Mesenchymal stem cell (in vitro differentiated cells and primary cell): ENCODE measurements at regions not wholly inside any gene's neighbourhood (a gene's known extent, or its start where the extent isn't known, plus 50 kb on each side); places are given as distances from the start of the nearest gene placed in this dataset.

Source experiments
- DNase-seq: peaks from one replicate; pipeline ENCODE4 v3.0.0-alpha.2; 2013
- H2AFZ ChIP-seq: one replicate; pipeline ENCODE4 v1.6.1; 2013; ENCODE audit warnings: low read depth, mild to moderate bottlenecking, control low read depth, inconsistent platforms, low read length, moderate library complexity
- H2AK5ac ChIP-seq: 2 replicates; pipeline ENCODE4 v1.6.1; 2013; ENCODE audit warnings: low read length, moderate library complexity, mild to moderate bottlenecking, inconsistent platforms; ENCODE audit not compliant: severe bottlenecking
- H2BK120ac ChIP-seq: one replicate; pipeline ENCODE4 v1.6.1; 2013; ENCODE audit warnings: low read depth, mild to moderate bottlenecking, inconsistent platforms, low read length, moderate library complexity
- H2BK12ac ChIP-seq, 2 experiments: one replicate each; pipeline ENCODE4 v1.6.1; 2013; ENCODE audit warnings: inconsistent platforms in 2 of 2, low read length in 2 of 2, mild to moderate bottlenecking in 2 of 2, moderate library complexity in 2 of 2, control low read depth in 1 of 2
- H2BK15ac ChIP-seq: one replicate; pipeline ENCODE4 v1.6.1; 2013; ENCODE audit warnings: mild to moderate bottlenecking, low read depth, inconsistent platforms; ENCODE audit not compliant: poor library complexity, severe bottlenecking
- H2BK5ac ChIP-seq: 2 replicates; pipeline ENCODE4 v1.6.1; 2013; ENCODE audit warnings: low read depth, mild to moderate bottlenecking, low read length, control low read depth, inconsistent platforms; ENCODE audit not compliant: poor library complexity, severe bottlenecking
- H3K14ac ChIP-seq, 2 experiments: one replicate each; pipeline ENCODE4 v1.6.1; 2013; ENCODE audit warnings: inconsistent platforms in 2 of 2, low read length in 2 of 2, control low read depth in 1 of 2, mild to moderate bottlenecking in 1 of 2, moderate library complexity in 1 of 2
- H3K18ac ChIP-seq, 2 experiments: one replicate each; pipeline ENCODE4 v1.6.1; 2013; ENCODE audit warnings: inconsistent platforms in 2 of 2, low read length in 2 of 2, control low read depth in 1 of 2, low read depth in 1 of 2, mild to moderate bottlenecking in 1 of 2
- H3K23ac ChIP-seq, 2 experiments: one replicate each; pipeline ENCODE4 v1.6.1; 2013; ENCODE audit warnings: inconsistent platforms in 2 of 2, low read length in 2 of 2, mild to moderate bottlenecking in 2 of 2, moderate library complexity in 2 of 2, control low read depth in 1 of 2
- H3K27ac ChIP-seq: 2 replicates; pipeline ENCODE4 v1.5.1; 2013; ENCODE audit warnings: mild to moderate bottlenecking, moderate library complexity, low read length, control low read depth, inconsistent platforms; ENCODE audit not compliant: poor library complexity, severe bottlenecking
- H3K27me3 ChIP-seq, 2 experiments: 2 replicates each; pipeline versions ENCODE4 v1.6.1 to v1.7.0; 2013; ENCODE audit warnings: low read length in 2 of 2, mild to moderate bottlenecking in 2 of 2, moderate library complexity in 2 of 2, control low read depth in 1 of 2, inconsistent platforms in 1 of 2; ENCODE audit not compliant: control insufficient read depth in 1 of 2, insufficient read depth in 1 of 2
- H3K36me3 ChIP-seq, 2 experiments: 2 replicates each; pipeline versions ENCODE4 v1.6.1 to v1.7.0; 2013; ENCODE audit warnings: low read length in 2 of 2, control low read depth in 1 of 2, inconsistent platforms in 1 of 2, low read depth in 1 of 2, mild to moderate bottlenecking in 1 of 2; ENCODE audit not compliant: insufficient read depth in 2 of 2, control insufficient read depth in 1 of 2
- H3K4ac ChIP-seq, 2 experiments: one replicate each; pipeline ENCODE4 v1.6.1; 2013; ENCODE audit warnings: inconsistent platforms in 2 of 2, low read length in 2 of 2, mild to moderate bottlenecking in 2 of 2, moderate library complexity in 2 of 2, control low read depth in 1 of 2, low read depth in 1 of 2
- H3K4me1 ChIP-seq: 2 replicates; pipeline ENCODE4 v1.6.1; 2013; ENCODE audit warnings: low read depth, low read length, control low read depth; ENCODE audit not compliant: control insufficient read depth, insufficient read depth
- H3K4me2 ChIP-seq: 2 replicates; pipeline ENCODE4 v1.6.1; 2013; ENCODE audit warnings: low read length, mild to moderate bottlenecking, inconsistent platforms; ENCODE audit not compliant: poor library complexity, severe bottlenecking
- H3K4me3 ChIP-seq, 2 experiments: 2 replicates each; pipeline versions ENCODE4 v1.5.1 to v1.7.0; 2013; ENCODE audit warnings: low read length in 2 of 2, mild to moderate bottlenecking in 2 of 2, control low read depth in 1 of 2, low read depth in 1 of 2; ENCODE audit not compliant: insufficient read depth in 1 of 2
- H3K79me1 ChIP-seq: replicated peaks from 2 replicates; pipeline ENCODE4 v1.6.1; 2013; ENCODE audit warnings: mild to moderate bottlenecking, control low read depth, low read length, inconsistent platforms; ENCODE audit not compliant: poor library complexity, severe bottlenecking
- H3K9ac ChIP-seq: 2 replicates; pipeline ENCODE4 v1.7.0; 2013; ENCODE audit warnings: mild to moderate bottlenecking, low read length, moderate library complexity
- H3K9me3 ChIP-seq: 2 replicates; pipeline ENCODE4 v1.7.0; 2013; ENCODE audit warnings: mild to moderate bottlenecking, low read length; ENCODE audit not compliant: control insufficient read depth
- H4K8ac ChIP-seq: one replicate; pipeline ENCODE4 v1.6.1; 2013; ENCODE audit warnings: inconsistent platforms, mild to moderate bottlenecking, low read length, moderate library complexity
- H4K91ac ChIP-seq: one replicate; pipeline ENCODE4 v1.6.1; 2013; ENCODE audit warnings: mild to moderate bottlenecking, low read length, inconsistent platforms
- WGBS: methylation state at CpG from one replicate; pipeline ENCODE4 v1.1.7; 2013; ENCODE audit warnings: mixed read lengths; 5-methylcytosine and 5-hydroxymethylcytosine counted together

DNA sequence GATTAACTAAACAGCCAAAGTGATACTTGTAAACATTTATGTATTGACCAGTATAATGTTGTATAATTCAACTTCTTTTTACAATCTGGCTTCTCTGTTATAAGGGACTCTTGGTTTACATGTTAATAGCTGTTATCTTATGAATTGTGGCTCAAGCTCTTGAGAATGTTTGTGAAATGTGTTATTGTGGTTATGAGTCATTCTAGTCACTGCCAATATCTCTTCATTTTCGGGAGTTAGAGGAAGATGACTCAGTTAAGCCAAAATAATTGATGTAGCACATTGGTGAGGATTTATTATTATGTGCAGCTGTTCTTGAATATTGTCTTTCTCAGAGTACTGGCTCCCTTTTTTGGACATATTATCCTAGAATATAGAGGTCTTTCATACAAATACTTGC is 655.2 kb upstream of the RIOK2 start:
- H4K91ac ChIP-seq, result no peak overlapping the region
- H3K4me3 ChIP-seq, result no peak overlapping the region
- DNase-seq, result peak; percentile 89
- H4K8ac ChIP-seq, result no peak overlapping the region
- no peak overlapping the region for H2AFZ ChIP-seq
- 0% methylated on average over 1 of the region's 1 CpG for WGBS
- no peaks in the 10 kb centered on the region for H3K4me1 ChIP-seq
- H2BK120ac ChIP-seq, result no peak overlapping the region
- peak overlapping the region; percentile 13 for H3K9ac ChIP-seq
- no peak overlapping the region for H3K14ac ChIP-seq
- no peak overlapping the region for H3K18ac ChIP-seq
- no peak overlapping the region for H2BK5ac ChIP-seq
- no peaks in the 10 kb centered on the region for H3K36me3 ChIP-seq
- H3K23ac ChIP-seq, result no peak overlapping the region
- no peak overlapping the region for H2BK12ac ChIP-seq
- H2AK5ac ChIP-seq, result no peak overlapping the region
- H3K4ac ChIP-seq, result no peak overlapping the region
- no peak overlapping the region for H3K4me2 ChIP-seq
- no peaks in the 10 kb centered on the region for H3K9me3 ChIP-seq
- H2BK15ac ChIP-seq, result no peak overlapping the region
- H3K27me3 ChIP-seq, result peaks cover 0 to 18% of the 10 kb centered on the region in 2 experiments
- no peak overlapping the region for H3K27ac ChIP-seq
- no peaks in the 10 kb centered on the region for H3K79me1 ChIP-seq

GRCh38 chr5:97839341-97840086 is 656.5 kb upstream of the RIOK2 start:
- WGBS, result 30% methylated on average over 2 of the region's 2 CpGs
- Histone ChIP-seq H3K14ac (no peak overlapping the region), H2AFZ (no peak overlapping the region), H3K4ac (no peak overlapping the region), H3K4me2 (no peak overlapping the region), H3K9me3 (no peaks in the 10 kb centered on the region), H4K8ac (no peak overlapping the region), H2BK5ac (no peak overlapping the region), H2AK5ac (no peak overlapping the region), H3K79me1 (no peaks in the 10 kb centered on the region), H3K4me1 (no peaks in the 10 kb centered on the region), H3K4me3 (no peak overlapping the region), H3K9ac (no peak overlapping the region), H4K91ac (no peak overlapping the region), H3K27me3 (peaks cover 0 to 18% of the 10 kb centered on the region in 2 experiments), H3K36me3 (no peaks in the 10 kb centered on the region), H2BK12ac (no peak overlapping the region), H2BK120ac (no peak overlapping the region), H3K18ac (no peak overlapping the region), H3K23ac (no peak overlapping the region), H2BK15ac (no peak overlapping the region), H3K27ac (peak overlapping the region; percentile 24)
- peak; percentile 5 for DNase-seq

- H3K9ac ChIP-seq, result no peak overlapping the region
- no peak overlapping the region for H3K27ac ChIP-seq
- peaks cover 0 to 12% of the 10 kb centered on the region in 2 experiments for H3K27me3 ChIP-seq
- H2AK5ac ChIP-seq, result no peak overlapping the region
- no peak overlapping the region for H3K18ac ChIP-seq
- no peak overlapping the region for H2BK15ac ChIP-seq
- no peak overlapping the region for H4K8ac ChIP-seq
- no peak overlapping the region for H3K4me3 ChIP-seq
- no peaks in the 10 kb centered on the region for H3K4me1 ChIP-seq
- no peaks in the 10 kb centered on the region for H3K36me3 ChIP-seq
- H2BK120ac ChIP-seq, result no peak overlapping the region
- no peaks in the 10 kb centered on the region for H3K9me3 ChIP-seq
- no peak for DNase-seq
- 78% methylated on average over 2 of the region's 3 CpGs for WGBS
- no peaks in the 10 kb centered on the region for H3K79me1 ChIP-seq
- no peak overlapping the region for H4K91ac ChIP-seq
- H2BK12ac ChIP-seq, result no peak overlapping the region
- H2BK5ac ChIP-seq, result no peak overlapping the region
- H3K4ac ChIP-seq, result no peak overlapping the region
- no peak overlapping the region for H3K14ac ChIP-seq
- H3K4me2 ChIP-seq, result no peak overlapping the region
- no peak overlapping the region for H2AFZ ChIP-seq
- H3K23ac ChIP-seq, result no peak overlapping the region
These were observed 657.6 kb upstream of the RIOK2 start for GRCh38 chr5:97840643-97841042.

DNA sequence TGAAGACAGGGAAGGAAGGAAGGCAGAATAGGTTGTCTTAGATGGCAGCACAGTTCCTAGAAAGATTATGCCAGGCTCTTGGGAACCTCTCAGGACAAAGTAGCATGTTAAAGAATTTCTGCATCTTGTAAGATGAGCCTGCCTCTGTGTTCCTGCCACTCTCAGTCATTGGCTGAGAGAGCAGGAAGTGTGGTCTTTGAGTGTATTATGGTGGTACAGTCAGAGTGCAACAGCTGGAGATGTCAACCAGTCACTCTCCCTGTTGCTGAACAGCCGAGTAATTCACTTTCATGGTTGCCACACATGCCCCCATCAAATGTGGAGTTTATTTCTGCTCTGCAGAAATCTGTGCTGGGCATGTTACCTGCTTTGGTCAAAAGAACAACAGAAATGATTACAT is 659.6 kb upstream of the RIOK2 start:
- Histone ChIP-seq H2BK12ac (no peak overlapping the region), H3K4me1 (no peaks in the 10 kb centered on the region), H3K9ac (no peak overlapping the region), H3K14ac (no peak overlapping the region), H2BK5ac (no peak overlapping the region), H2BK120ac (no peak overlapping the region), H2AFZ (no peak overlapping the region), H3K23ac (no peak overlapping the region), H3K79me1 (no peaks in the 10 kb centered on the region), H3K27me3 (no peaks in the 10 kb centered on the region), H2BK15ac (no peak overlapping the region), H3K27ac (no peak overlapping the region), H3K18ac (no peak overlapping the region), H4K91ac (no peak overlapping the region), H3K4ac (no peak overlapping the region), H3K9me3 (no peaks in the 10 kb centered on the region), H4K8ac (no peak overlapping the region), H2AK5ac (no peak overlapping the region), H3K36me3 (no peaks in the 10 kb centered on the region), H3K4me2 (no peak overlapping the region), H3K4me3 (no peak overlapping the region)
- DNase-seq, result no peak
- 80% methylated on average over 1 of the region's 1 CpG for WGBS
